ENCODE measurements at regions not wholly inside any gene's neighbourhood (a gene's known extent, or its start where the extent isn't known, plus 50 kb on each side); places are given as distances from the start of the nearest gene placed in this dataset.

GRCh38 chr3:107446706-107447105, 69.5 kb downstream of the CCDC54 start:
- no peak for TF ChIP-seq CTCF (IDR thresholded peaks at IDR 0.05; ENCODE audit: insufficient read depth, low read length, missing control alignments)
- DNase-seq (ENCODE audit: low read depth, low spot score), result no peak
- CTCF ChIA-PET, result no interaction called here
- POLR2A ChIA-PET, result no interaction called here
- H3K4me3 ChIP-seq (ENCODE audit: low read depth, low read length), result no peak overlapping the region

- H3K4me3 ChIP-seq (ENCODE audit: low read depth, low read length), result no peak overlapping the region
- no peak for DNase-seq (ENCODE audit: low read depth, low spot score)
- TF ChIP-seq CTCF (IDR thresholded peaks at IDR 0.05; ENCODE audit: insufficient read depth, low read length, missing control alignments), result no peak
- POLR2A ChIA-PET, result no interaction called here
- CTCF ChIA-PET, result no interaction called here
Measured at GRCh38 chr3:107450254-107450893, 72.4 kb upstream of the BBX start.

- CTCF ChIA-PET, result interaction anchor here (0.9 to 5.2 kb wide), 4 partner anchors 9 to 216 kb away, joined by 4 to 30 read pairs (median 16); no protein-coding TSS in a partner anchor
- DNase-seq (ENCODE audit: low read depth, low spot score), result no peak
- no peak overlapping the region for H3K4me3 ChIP-seq (ENCODE audit: low read depth, low read length)
- no peak for TF ChIP-seq CTCF (IDR thresholded peaks at IDR 0.05; ENCODE audit: insufficient read depth, low read length, missing control alignments)
- POLR2A ChIA-PET, result interaction anchor here (0.6 kb wide), 1 partner anchor 208 kb away, joined by 3 read pairs; no protein-coding TSS in a partner anchor
Measured at GRCh38 chr3:107452436-107452835, 70.3 kb upstream of the BBX start.

GRCh38 chr3:107453504-107453903, 69.3 kb upstream of the BBX start:
- no peak overlapping the region for H3K4me3 ChIP-seq (ENCODE audit: low read depth, low read length)
- ChIA-PET CTCF (interaction anchor here (1.2 to 5.2 kb wide), 4 partner anchors 23 to 218 kb away, joined by 5 to 30 read pairs (median 18); no protein-coding TSS in a partner anchor), POLR2A (no interaction called here)
- no peak for TF ChIP-seq CTCF (IDR thresholded peaks at IDR 0.05; ENCODE audit: insufficient read depth, low read length, missing control alignments)
- no peak for DNase-seq (ENCODE audit: low read depth, low spot score)

GRCh38 chr3:107455621-107456020, 67.1 kb upstream of the BBX start:
- DNase-seq (ENCODE audit: low read depth, low spot score), result no peak
- POLR2A ChIA-PET, result no interaction called here
- no peak overlapping the region for H3K4me3 ChIP-seq (ENCODE audit: low read depth, low read length)
- CTCF ChIA-PET, result interaction anchor here (2.4 to 5.2 kb wide), 3 partner anchors 25 to 220 kb away, joined by 9 to 30 read pairs (median 26); no protein-coding TSS in a partner anchor
- TF ChIP-seq CTCF (IDR thresholded peaks at IDR 0.05; ENCODE audit: insufficient read depth, low read length, missing control alignments), result no peak

GRCh38 chr3:107456501-107456900, 66.3 kb upstream of the BBX start:
- CTCF ChIA-PET, result interaction anchor here (1.0 to 5.2 kb wide), 3 partner anchors 19 to 184 kb away, joined by 3 to 30 read pairs (median 26); no protein-coding TSS in a partner anchor
- no peak for DNase-seq (ENCODE audit: low read depth, low spot score)
- POLR2A ChIA-PET, result no interaction called here
- no peak for TF ChIP-seq CTCF (IDR thresholded peaks at IDR 0.05; ENCODE audit: insufficient read depth, low read length, missing control alignments)
- H3K4me3 ChIP-seq (ENCODE audit: low read depth, low read length), result no peak overlapping the region
